Activated CD8-positive, alpha-beta memory T cell treated with anti-CD3 and anti-CD28 coated beads for 36 hours (primary cell): ENCODE measurements at regions not wholly inside any gene's neighbourhood (a gene's known extent, or its start where the extent isn't known, plus 50 kb on each side); places are given as distances from the start of the nearest gene placed in this dataset.
"Not testable (repeated sequence)": the region's sequence is repeated elsewhere in the genome, so short reads cannot be mapped to it uniquely, and the experiment has no call there.

ENCODE experiments used
- CTCF ChIA-PET: fragments of 350-600 bp; sonication (Branson Sonifier 250); formaldehyde crosslinking; loops from one replicate; lab custom pipeline; 2021; ENCODE audit warnings: antibody characterized with exemption; lab: Charles Lee
- POLR2A ChIA-PET: fragments of 350-600 bp; sonication (Branson Sonifier 250); formaldehyde crosslinking; loops from one replicate; lab custom pipeline; 2021; ENCODE audit warnings: antibody characterized with exemption; lab: Charles Lee

DNA sequence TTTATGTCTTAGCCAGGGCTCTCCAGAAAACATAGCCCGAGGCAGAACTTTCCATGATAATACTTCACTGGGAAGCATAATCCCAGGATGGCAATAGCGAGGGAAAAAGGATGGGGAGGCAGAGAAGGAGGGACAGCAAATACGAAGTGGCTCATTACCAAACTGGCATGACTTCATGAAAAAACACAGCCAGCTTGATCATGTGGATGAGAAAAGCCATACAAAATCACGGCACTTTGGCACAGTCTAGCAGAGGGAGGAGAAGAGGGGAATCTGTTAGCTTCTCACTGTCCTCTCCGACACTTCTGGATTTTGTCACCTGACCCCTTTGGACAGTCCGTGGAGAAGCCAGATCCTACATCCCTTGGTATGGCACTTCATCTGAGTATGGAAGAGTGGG lies 212.5 kb upstream of the GRIK2 start:
- POLR2A ChIA-PET = no interaction called here
- CTCF ChIA-PET = no interaction called here

DNA sequence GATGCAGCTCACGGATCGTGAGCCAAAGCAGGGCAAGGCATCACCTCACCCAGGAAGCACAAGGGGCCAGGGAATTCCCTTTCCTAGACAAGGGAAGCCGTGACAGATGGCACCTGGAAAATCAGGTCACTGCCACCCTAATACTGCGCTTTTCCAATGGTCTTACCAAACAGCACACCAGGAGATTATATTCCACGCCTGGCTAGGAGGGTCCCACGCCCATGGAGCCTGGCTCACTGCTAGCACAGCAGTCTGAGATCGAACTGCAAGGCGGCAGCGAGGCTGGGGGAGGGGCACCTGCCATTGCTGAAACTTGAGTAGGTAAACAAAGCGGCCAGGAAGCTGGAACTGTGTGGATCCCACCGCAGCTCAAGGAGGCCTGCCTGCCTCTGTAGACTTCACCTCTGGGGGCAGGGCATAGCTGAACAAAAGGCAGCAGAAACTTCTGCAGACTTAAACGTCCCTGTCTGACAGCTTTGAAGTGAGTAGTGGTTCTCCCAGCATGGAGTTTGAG lies 205.2 kb upstream of the GRIK2 start:
- CTCF ChIA-PET, POLR2A ChIA-PET: not testable (repeated sequence)

DNA sequence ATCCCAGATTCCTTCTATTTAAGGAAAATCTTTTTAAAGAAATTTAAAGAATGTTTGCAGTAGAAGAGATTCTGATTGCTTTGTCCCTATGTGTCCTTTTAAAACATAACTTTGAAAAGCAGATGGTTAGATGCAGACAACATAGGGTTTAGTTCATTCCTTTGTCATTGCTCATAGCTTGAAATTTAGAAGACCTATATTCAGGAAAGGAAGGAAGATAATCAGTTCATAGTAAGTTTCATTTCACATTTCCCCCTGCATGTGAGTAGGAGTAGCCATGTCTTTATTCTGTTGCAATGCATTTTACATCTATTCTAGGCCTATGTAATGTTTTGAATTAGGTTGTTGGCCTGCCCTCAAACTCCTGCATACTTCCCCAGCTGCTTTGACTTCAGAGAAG lies 197.9 kb upstream of the GRIK2 start:
- POLR2A ChIA-PET = no interaction called here
- CTCF ChIA-PET = no interaction called here

DNA sequence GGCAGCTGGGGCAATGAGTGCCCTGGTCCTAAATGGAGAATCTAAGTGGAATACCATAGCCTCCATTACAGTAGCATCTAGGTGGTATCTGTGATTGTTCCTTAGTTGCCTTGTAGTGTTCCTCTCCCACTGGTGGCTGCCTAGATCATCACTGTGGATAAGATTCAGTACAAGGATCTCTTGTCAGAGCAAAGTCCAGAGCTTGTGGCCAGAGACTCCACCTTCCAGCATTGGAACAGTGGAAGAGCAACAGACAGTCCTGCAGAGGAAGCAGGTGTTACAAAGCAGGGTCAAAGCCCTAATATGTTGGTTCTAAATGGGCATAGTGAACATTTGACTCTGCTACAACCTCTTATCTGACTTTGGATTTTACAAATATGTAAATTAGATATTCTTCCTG lies 194.1 kb upstream of the GRIK2 start:
- ChIA-PET CTCF (no interaction called here), POLR2A (no interaction called here)

DNA sequence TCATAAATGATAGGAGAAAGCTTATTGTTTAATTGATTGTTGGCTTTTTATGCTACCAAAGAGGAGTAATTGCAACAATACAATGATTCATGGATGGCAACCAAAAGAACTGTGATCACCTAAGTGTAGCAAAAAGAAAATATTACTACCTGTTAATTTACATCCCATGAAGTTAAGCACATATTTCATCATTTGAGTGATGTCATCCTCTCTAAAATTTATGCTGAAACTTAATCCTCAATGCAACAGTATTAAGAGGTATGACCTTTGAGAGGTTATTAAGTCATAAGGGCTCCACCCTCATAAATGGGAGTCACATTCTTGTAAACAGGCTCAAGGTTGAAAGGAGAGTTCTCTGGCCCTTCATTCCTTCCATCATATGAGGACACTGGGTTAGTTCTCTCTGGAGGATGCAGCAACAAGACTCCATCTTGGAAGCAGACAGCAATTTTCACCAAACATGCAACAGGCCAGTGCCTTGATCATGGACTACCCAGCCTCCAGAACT lies 190.6 kb upstream of the GRIK2 start:
- ChIA-PET POLR2A (no interaction called here), CTCF (no interaction called here)

DNA sequence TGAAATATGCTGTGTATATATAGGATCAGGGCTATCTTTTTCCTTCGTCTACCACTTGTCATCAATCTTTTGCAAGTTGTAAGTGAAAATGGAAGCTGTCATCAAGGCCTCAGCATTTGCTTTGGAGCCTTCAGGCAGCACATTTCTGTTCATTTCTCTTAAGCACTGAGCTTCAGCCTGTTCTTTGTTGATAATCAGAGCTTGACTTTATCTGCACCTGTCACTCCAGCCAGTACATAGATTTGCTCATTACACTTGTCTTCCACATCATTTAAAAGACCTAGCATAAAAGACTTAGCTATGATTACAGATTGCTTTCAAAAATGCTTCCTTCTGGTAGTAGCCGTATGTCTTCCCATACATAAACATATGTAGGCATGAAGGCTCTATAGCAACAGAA lies 189.8 kb upstream of the GRIK2 start:
- ChIA-PET POLR2A (no interaction called here), CTCF (no interaction called here)

DNA sequence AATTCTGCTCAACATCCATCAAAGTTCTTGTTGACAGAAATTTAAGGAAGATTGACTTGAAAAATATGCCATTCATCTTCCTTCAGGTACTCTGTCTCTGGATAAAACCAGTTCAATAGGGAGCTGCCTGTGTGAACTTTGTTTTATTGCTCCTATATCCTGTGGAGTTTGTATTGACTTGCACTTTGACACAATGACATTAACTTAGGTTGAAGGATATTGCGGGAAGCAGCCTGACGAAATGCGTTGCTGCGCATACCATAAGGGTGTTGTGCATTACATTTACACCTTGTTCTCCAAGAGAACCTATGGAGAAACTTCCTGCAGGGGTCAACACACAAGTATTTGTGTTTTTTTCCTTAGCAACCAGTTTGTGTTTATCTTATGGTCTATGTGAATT lies 185.4 kb upstream of the GRIK2 start:
- ChIA-PET CTCF (no interaction called here), POLR2A (no interaction called here)

DNA sequence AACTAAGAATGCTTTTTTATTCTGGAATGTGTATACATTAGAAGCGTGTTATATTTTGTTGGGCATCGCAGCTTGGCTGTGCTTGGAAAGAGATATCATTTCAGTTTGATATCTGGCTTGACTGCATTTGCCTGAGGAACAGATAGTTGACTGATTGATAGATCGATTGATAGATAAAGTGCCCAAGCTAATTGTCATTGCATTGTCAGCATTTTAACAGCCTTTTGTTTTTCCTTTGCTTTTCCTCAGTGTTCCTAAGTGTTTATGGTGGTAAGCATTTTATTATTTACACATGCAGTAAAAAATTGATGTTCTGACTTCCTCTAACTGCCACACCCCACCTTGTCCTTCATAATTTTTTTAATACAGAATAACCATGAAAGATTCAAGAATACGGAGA lies 180.9 kb upstream of the GRIK2 start:
- CTCF ChIA-PET = no interaction called here
- POLR2A ChIA-PET = no interaction called here

DNA sequence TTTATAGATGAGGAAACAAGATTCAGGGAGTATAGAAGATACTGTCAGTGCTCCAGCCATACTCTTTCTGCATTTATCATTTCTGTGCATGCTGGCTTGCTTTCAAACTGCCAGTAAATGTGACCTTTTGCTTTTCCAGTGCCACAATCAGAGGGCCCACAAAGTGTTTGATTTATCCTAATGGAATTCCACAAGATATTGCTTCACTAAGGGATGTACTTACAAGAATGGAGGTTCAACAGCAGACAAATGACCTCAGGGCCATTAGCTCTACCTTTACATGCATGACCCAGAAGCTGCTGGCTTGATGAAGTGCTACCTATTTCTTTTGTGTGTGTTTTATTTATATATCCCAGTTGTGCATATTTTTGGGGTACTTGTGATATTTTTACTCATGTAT lies 171.5 kb upstream of the GRIK2 start:
- CTCF ChIA-PET = no interaction called here
- POLR2A ChIA-PET = no interaction called here

DNA sequence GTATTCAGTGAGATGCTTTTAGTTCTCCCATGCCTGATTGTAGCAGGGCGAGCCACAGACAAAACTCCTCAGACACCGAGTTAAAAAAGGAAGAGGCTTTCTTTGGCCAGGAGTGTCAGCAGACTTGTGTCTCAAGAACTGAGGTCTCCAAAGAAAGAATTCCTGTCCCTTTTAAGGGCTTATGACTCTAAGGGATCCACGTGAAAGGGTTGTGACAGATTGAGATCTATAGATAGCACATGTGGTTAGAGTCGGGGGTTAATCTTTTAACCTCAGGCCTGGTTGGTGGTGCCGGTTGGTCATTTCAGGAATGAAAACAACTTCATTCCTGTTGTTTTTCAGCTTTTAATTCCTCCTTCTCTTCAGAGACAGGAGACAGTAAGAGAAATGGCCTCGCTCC lies 168.8 kb upstream of the GRIK2 start:
- CTCF ChIA-PET = no interaction called here
- POLR2A ChIA-PET = no interaction called here

DNA sequence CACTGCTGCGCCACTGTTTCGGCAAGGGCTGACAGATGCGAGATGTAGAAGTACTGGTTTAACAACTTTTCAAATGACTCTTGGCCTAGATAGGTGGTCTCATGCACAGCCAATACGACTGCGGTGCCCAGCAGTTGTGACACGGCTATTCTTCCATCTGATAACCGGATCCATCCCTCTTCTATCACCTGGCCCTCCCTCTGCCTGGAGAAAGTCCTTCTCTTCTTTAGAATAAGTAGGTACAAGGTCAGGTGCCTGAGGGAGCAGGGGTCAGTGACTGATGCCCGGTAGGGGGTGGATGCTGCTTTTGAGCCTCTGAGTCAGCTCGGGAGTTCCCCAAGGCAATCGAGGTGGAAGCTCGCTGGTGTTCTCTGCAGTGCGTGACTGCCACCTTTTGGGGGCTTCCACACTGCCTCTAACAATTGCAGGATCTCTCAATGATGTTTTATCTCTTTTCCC lies 166.8 kb upstream of the GRIK2 start:
- POLR2A ChIA-PET = no interaction called here

DNA sequence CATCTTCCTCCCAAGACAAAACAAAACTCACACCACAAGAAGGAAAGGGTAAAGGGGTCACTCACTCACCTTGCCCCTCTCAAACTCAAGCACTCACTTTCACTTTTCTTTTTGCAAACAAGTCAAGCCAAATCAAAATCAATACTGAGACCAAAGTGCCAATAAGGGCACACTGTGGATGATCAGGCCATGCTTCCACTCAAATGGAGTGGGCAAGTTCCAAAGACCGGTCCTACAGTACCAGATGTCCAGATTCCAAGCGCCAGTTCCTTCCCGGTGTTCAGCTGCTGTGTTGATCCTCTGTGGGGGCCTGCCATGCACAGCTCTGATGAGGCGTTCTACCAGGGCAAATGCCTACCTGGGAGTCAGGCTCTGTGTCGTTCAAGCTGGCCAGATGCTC lies 162.6 kb upstream of the GRIK2 start:
- POLR2A ChIA-PET = no interaction called here
- CTCF ChIA-PET = no interaction called here

More for the DNA sequence above, 166.8 kb upstream of the GRIK2 start:
- CTCF ChIA-PET = no interaction called here

DNA sequence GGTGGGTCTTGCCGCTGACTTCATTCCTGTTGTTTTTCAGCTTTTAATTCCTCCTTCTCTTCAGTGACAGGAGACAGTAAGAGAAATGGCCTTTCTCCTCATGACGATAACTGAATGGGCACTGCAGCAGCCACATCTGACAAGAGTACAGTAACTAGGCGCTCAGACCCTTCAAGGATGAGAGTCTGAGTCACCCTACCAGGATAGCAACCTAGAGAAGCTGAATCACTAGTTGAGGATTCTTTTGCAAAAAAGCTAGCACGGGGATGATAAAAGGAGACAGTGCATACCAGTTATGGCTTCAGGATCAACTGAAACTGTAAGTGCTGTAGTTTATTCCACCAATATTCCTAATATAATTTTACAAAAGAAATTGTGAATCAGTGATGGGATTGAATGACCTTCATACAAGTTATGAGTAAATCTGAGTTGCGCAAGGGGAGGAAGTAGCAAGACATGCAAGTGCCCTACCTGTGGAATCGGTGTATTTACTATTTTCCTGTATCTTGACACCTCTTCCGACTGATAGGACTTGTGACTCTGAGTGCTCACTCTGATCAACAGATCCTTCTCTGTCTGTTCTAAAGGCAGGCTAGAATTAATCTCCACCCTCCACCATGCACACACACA lies 161.8 kb upstream of the GRIK2 start:
- ChIA-PET CTCF (no interaction called here), POLR2A (no interaction called here)

DNA sequence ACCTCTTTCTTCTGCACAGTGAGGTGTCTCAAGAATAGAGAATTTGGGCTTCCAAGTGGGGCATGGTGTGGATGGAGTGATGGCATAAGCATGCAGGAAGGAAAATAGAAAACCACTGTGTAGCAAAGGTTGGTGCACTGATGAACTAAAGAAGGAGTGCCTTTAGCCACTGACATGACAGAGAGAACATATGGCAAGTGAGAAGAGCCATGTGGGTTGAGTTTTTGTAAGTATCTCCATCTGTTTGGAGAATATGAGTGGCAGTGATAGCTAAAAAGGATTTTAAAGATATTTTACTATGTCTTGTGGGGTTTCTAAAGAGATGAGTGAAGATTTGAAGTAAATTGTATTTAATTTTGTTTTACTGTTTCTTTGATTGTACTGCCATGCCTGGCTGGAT lies 160.5 kb upstream of the GRIK2 start:
- POLR2A ChIA-PET = no interaction called here
- CTCF ChIA-PET = no interaction called here

DNA sequence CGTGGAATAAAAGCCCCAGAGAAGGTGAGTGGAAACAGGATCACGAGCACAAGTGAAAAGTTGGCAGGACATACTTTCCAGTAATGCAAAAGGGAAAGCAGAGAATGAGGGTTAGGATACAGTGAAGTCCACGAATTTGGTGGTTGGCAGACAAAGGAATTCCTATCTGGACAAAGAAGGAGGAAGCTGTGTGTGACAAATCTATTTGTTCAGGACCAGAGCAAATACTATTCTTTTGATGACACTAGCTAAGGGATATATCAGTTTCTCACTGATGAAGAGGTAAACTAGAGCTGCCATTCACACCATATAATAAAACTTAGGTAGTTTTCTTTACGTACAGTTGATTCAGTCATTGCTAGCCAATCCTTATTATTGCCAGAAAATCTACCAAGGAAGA lies 156.8 kb upstream of the GRIK2 start:
- CTCF ChIA-PET = no interaction called here
- POLR2A ChIA-PET = no interaction called here

DNA sequence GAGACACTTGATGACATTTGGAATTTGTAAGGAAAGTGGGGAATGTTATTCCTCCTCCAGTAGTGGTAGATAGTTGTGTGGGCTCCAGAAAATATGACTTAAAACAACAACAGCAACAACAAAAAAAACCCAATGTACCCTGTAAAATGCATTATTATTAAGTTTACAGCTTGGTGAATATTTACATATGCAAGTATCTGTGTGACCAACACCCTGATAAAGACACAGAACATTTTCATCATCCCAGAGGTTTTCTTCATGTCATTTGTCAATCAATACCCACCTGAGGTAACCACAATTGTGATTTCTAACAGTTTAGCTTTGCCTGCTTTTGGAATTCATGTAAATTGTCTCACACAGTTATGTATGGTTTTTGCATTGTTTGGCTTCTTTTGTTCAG lies 152.1 kb upstream of the GRIK2 start:
- CTCF ChIA-PET = no interaction called here
- POLR2A ChIA-PET = no interaction called here

DNA sequence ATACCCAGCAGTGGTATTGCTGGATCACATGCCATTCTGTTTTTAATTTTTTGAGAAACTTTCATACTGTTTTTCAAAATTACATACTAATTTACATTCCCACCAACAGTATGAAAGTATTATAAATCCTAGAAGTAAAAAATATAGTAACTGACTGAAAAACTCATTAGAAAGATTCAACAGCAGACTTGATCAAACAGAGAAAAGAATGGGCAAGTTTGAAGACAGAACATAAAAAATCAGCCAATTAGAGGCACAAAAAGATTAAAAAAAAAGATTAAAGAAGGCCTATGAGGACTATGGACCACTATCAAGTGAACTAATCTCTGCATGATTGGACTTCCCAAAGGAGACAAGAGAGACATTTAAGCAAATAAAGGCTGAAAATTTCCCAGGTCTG lies 144.0 kb upstream of the GRIK2 start:
- POLR2A ChIA-PET = no interaction called here
- CTCF ChIA-PET = no interaction called here

DNA sequence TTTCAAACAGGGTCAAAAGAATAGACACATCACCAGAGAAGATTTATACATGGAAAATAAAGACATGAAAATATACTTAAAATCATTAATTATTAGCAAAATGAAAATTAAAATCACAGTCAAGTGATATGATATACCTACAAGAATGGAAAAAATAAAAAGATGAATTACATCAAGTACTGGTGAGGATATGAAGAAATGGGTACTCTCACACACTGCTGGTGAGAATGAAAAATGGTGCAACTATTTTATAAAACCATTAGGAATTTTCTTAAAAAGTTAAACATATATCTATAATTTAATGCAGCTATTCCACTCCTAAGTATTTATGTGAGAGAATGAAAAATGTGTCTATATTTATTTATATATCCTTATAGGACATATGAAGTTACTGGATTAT lies 136.3 kb upstream of the GRIK2 start:
- ChIA-PET POLR2A (no interaction called here), CTCF (no interaction called here)

DNA sequence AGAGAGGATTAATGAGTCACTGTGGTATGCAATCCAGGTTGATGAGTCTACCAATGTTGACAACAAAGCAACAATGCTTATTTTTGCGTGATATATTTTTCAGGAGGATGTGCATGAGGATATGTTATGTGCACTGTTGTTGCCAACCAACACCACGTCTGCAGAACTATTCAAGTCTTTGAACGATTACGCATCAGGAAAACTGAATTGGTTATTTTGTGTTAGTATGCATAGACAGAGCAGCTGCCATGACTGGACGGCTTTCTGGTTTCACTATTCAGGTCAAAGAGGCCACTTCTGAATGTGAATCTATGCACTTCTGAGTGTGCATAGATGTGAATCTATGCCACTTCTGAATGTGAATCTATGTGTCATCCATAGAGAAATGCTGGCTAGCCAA lies 134.0 kb upstream of the GRIK2 start:
- ChIA-PET CTCF (no interaction called here), POLR2A (no interaction called here)

DNA sequence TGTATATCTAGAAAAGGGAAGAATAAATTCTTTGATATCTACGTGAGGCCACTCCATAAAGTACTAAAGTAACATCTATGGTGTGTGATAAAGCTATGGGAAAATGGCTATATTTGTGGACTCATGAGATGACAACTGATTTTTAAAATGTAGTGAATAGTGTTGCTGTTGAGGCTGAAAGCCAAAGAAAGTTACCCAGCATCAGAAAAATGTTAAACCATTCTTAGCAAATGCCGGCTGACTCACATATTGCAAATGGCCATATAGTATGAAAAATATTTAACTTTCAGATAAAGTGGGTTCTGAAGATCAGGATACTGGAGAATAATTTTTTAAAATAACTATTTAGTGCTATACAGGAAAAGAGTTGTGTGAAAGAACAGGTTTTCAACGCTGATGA lies 129.9 kb upstream of the GRIK2 start:
- POLR2A ChIA-PET = no interaction called here
- CTCF ChIA-PET = no interaction called here

DNA sequence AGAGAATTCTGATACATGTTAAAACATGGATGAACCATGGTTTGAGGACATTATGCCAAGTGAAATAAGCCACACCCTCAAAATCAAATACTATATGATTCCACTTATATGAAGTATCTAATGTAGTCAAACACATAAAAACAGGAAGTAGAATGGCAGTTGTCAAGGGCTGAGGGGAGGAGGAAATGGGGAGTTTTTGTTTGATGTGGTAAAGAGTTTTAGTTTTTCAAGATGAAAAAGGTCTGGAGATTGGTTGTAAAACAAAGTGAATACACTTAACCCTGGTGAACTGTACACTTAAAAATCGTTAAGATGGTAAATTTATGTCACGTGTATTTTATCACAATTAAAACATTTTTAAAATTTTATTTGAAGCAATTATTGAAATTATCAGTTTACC lies 127.4 kb upstream of the GRIK2 start:
- ChIA-PET POLR2A (no interaction called here), CTCF (no interaction called here)

DNA sequence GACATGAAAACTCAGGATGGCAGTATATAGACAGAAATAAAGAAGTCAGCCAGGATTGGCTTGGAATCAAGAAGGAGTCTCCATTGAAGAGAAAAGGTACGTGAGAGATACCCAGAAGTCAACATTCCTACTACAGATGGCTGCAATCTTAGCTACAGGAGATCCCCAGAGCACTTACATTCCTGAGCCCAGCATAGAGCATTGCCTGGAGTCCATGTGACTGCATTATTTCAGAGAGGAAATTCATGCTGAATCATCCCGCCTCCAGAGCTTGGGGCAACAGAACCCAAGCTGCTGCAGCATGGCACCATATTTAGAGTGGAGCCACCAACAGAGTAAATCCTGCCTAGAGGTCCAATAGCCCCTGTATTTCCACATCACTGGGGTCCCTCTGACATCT lies 125.0 kb upstream of the GRIK2 start:
- ChIA-PET CTCF (no interaction called here), POLR2A (no interaction called here)
